H9 (cell line): ENCODE measurements at regions not wholly inside any gene's neighbourhood (a gene's known extent, or its start where the extent isn't known, plus 50 kb on each side); places are given as distances from the start of the nearest gene placed in this dataset.

Experiments used
- DNase-seq: peaks from one replicate; pipeline ENCODE4 v3.0.0-alpha.2; 2017
- H2AFZ ChIP-seq: one replicate; pipeline ENCODE4 v1.6.1; 2013; ENCODE audit warnings: mild to moderate bottlenecking, low read length, control low read depth, moderate library complexity
- H2AK5ac ChIP-seq: 2 replicates; pipeline ENCODE4 v1.6.1; 2013; ENCODE audit warnings: low read length, control low read depth, mixed read lengths; ENCODE audit not compliant: insufficient read length
- H2BK120ac ChIP-seq: one replicate; pipeline ENCODE4 v1.6.1; 2013; ENCODE audit warnings: low read depth, mild to moderate bottlenecking, low read length, control low read depth, inconsistent platforms; ENCODE audit not compliant: poor library complexity, severe bottlenecking
- H2BK12ac ChIP-seq: 2 replicates; pipeline ENCODE4 v1.6.1; 2013; ENCODE audit warnings: low read length, control low read depth, mixed read lengths, low read depth; ENCODE audit not compliant: insufficient read length
- H2BK15ac ChIP-seq: 2 replicates; pipeline ENCODE4 v1.6.1; 2013; ENCODE audit warnings: low read depth, low read length, control low read depth
- H2BK20ac ChIP-seq: one replicate; pipeline ENCODE4 v1.6.1; 2013; ENCODE audit warnings: low read depth, mild to moderate bottlenecking, low read length, control low read depth, inconsistent platforms; ENCODE audit not compliant: poor library complexity, severe bottlenecking
- H2BK5ac ChIP-seq: 2 replicates; pipeline ENCODE4 v1.6.1; 2013; ENCODE audit warnings: low read length, control low read depth, mixed read lengths; ENCODE audit not compliant: insufficient read length
- H3K14ac ChIP-seq: 2 replicates; pipeline ENCODE4 v1.6.1; 2013; ENCODE audit warnings: low read length, control low read depth; ENCODE audit not compliant: insufficient read depth
- H3K18ac ChIP-seq: 2 replicates; pipeline ENCODE4 v1.6.1; 2013; ENCODE audit warnings: low read depth, mild to moderate bottlenecking, mixed read lengths, low read length, control low read depth; ENCODE audit not compliant: insufficient read length
- H3K23ac ChIP-seq: 2 replicates; pipeline ENCODE4 v1.6.1; 2013; ENCODE audit warnings: low read length, control low read depth, mixed read lengths, low read depth; ENCODE audit not compliant: insufficient read length
- H3K23me2 ChIP-seq: 2 replicates; pipeline ENCODE4 v1.6.1; 2013; ENCODE audit warnings: low read depth, mild to moderate bottlenecking, mixed read lengths, low read length, control low read depth; ENCODE audit not compliant: insufficient read length, poor library complexity, severe bottlenecking
- H3K27ac ChIP-seq: 2 replicates; pipeline ENCODE4 v1.5.1; 2013; ENCODE audit warnings: low read length, control low read depth, mixed read lengths, low read depth; ENCODE audit not compliant: insufficient read length
- H3K27me3 ChIP-seq: 2 replicates; pipeline ENCODE4 v1.6.1; 2013; ENCODE audit warnings: low read length, control low read depth, inconsistent platforms; ENCODE audit not compliant: insufficient read depth
- H3K4ac ChIP-seq: 2 replicates; pipeline ENCODE4 v1.6.1; 2013; ENCODE audit warnings: low read depth, mild to moderate bottlenecking, control low read depth, inconsistent platforms, low read length, moderate library complexity
- H3K4me1 ChIP-seq: 2 replicates; pipeline ENCODE4 v1.6.1; 2013; ENCODE audit warnings: low read length, control low read depth, inconsistent platforms; ENCODE audit not compliant: insufficient read depth
- H3K4me2 ChIP-seq: 2 replicates; pipeline ENCODE4 v1.6.1; 2013; ENCODE audit warnings: low read length, control low read depth, mixed read lengths; ENCODE audit not compliant: insufficient read length, insufficient read depth
- H3K56ac ChIP-seq: 2 replicates; pipeline ENCODE4 v1.6.1; 2013; ENCODE audit warnings: low read depth, mild to moderate bottlenecking, mixed read lengths, low read length, control low read depth; ENCODE audit not compliant: insufficient read length
- H3K79me1 ChIP-seq: 2 replicates; pipeline ENCODE4 v1.6.1; 2013; ENCODE audit warnings: low read depth, mild to moderate bottlenecking, moderate library complexity, low read length, control low read depth, inconsistent platforms; ENCODE audit not compliant: insufficient read depth, poor library complexity, severe bottlenecking
- H3K79me2 ChIP-seq: 2 replicates; pipeline ENCODE4 v1.6.1; 2013; ENCODE audit warnings: low read length, control low read depth, inconsistent platforms; ENCODE audit not compliant: insufficient read depth
- H3K9ac ChIP-seq: 2 replicates; pipeline ENCODE4 v1.6.1; 2013; ENCODE audit warnings: low read length, control low read depth, mixed read lengths; ENCODE audit not compliant: insufficient read length; ENCODE audit errors: extremely low read depth
- H3K9me3 ChIP-seq: one replicate; pipeline ENCODE4 v1.6.1; 2013; ENCODE audit warnings: low read depth, low read length, inconsistent platforms; ENCODE audit not compliant: control insufficient read depth
- H3T11ph ChIP-seq: one replicate; pipeline ENCODE4 v1.6.1; 2013; ENCODE audit warnings: mild to moderate bottlenecking, low read length, control low read depth, inconsistent platforms
- H4K20me1 ChIP-seq: one replicate; pipeline ENCODE4 v1.6.1; 2013; ENCODE audit not compliant: control insufficient read depth, insufficient read length, insufficient read depth
- H4K5ac ChIP-seq: 2 replicates; pipeline ENCODE4 v1.6.1; 2013; ENCODE audit warnings: low read depth, mild to moderate bottlenecking, mixed read lengths, low read length, control low read depth; ENCODE audit not compliant: insufficient read length
- H4K8ac ChIP-seq: replicated peaks from 2 replicates; pipeline ENCODE4 v1.6.1; 2013; ENCODE audit warnings: low read length, control low read depth, mixed read lengths, low read depth; ENCODE audit not compliant: insufficient read length
- H4K91ac ChIP-seq: 2 replicates; pipeline ENCODE4 v1.6.1; 2013; ENCODE audit warnings: low read depth, mild to moderate bottlenecking, moderate library complexity, mixed read lengths, low read length, control low read depth; ENCODE audit not compliant: insufficient read length
- H3K27ac Mint-ChIP-seq, 3 experiments: 2 replicates in 2 of 3; 3 replicates in 1 of 3; pipeline ENCODE4 v1.8.0; 2020 to 2021; ENCODE audit warnings: mixed read lengths in 3 of 3, mild to moderate bottlenecking in 1 of 3, moderate library complexity in 1 of 3
- H3K27me3 Mint-ChIP-seq: 2 replicates; pipeline ENCODE4 v1.8.0; 2021; ENCODE audit warnings: low read depth, mild to moderate bottlenecking, moderate library complexity, mixed read lengths
- H3K36me3 Mint-ChIP-seq, 3 experiments: 2 replicates in 2 of 3; 3 replicates in 1 of 3; pipeline ENCODE4 v1.8.0; 2020 to 2021; ENCODE audit warnings: low read depth in 3 of 3, mixed read lengths in 3 of 3; ENCODE audit not compliant: insufficient read depth in 1 of 3
- H3K4me1 Mint-ChIP-seq, 2 experiments: 2 replicates each; pipeline ENCODE4 v1.8.0; 2020; ENCODE audit warnings: mixed read lengths in 2 of 2
- H3K4me3 Mint-ChIP-seq, 2 experiments: 2 replicates in 1 of 2; 3 replicates in 1 of 2; pipeline ENCODE4 v1.8.0; 2020 to 2021; ENCODE audit warnings: mild to moderate bottlenecking in 2 of 2, mixed read lengths in 2 of 2, moderate library complexity in 1 of 2
- H3K9me3 Mint-ChIP-seq, 2 experiments: 2 replicates in 1 of 2; 3 replicates in 1 of 2; pipeline ENCODE4 v1.8.0; 2020; ENCODE audit warnings: mild to moderate bottlenecking in 2 of 2, mixed read lengths in 2 of 2, moderate library complexity in 1 of 2
- CTCF ChIP-seq: fragments of 200-600 bp; sonication (generic); conservative IDR thresholded peaks from 3 replicates; pipeline ENCODE4 v1.8.0; 2021; ENCODE audit warnings: antibody characterized with exemption, mild to moderate bottlenecking
- WGBS: extraction: QIAGEN DNeasy Blood & Tissue Kit; methylation state at CpG from one replicate; pipeline ENCODE4 v1.1.7; 2013; ENCODE audit warnings: missing lambda C conversion rate, low lambda C conversion rate, mixed read lengths; ENCODE audit not compliant: insufficient read length; ENCODE audit errors: extremely low coverage; 5-methylcytosine and 5-hydroxymethylcytosine counted together

DNA sequence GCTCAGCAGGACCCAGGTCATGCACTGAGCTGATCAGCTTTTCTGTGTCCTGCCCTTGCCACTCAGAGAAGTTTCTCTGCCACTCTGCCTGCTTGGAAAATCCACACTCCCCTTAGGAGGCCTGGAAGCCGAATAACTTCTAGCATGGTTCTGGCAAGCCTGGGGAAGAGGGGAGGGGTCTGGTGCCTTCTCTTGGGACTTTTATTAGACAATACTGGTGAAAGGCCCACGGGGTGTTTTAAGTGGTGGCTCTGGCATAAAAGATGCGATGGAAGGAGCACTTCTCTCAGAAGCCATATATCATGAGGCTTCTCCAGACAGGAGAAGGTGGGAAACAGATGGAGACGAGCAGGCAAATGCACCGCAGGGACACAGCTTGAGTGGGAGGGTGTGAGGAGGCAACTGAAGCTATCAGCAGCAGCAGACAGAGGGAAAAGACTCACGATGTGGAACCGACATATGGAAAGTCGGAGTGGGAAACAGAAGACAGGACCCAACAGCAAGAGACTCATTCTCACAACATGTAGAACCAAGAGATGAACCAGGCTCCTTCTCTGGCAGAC is 141.8 kb upstream of the CTNNA2 start:
- Mint-ChIP-seq H3K36me3 (no peaks in the 10 kb centered on the region), H3K27me3 (peaks cover 10% of the 10 kb centered on the region), H3K9me3 (no peaks in the 10 kb centered on the region), H3K27ac (no peak overlapping the region), H3K4me1 (peaks cover 47 to 50% of the 10 kb centered on the region in 2 experiments), H3K4me3 (no peak overlapping the region)
- H2BK120ac ChIP-seq, result no peak overlapping the region
- no CpG with 5 or more reads among the region's 8 CpGs for whole genome bisulfite sequencing
- H3K9me3 ChIP-seq, result no peaks in the 10 kb centered on the region
- H2BK5ac ChIP-seq, result no peak overlapping the region
- no peaks in the 10 kb centered on the region for H3K23me2 ChIP-seq
- H2BK12ac ChIP-seq, result no peak overlapping the region
- no peak overlapping the region for H3K4me2 ChIP-seq
- no peaks in the 10 kb centered on the region for H4K20me1 ChIP-seq
- H4K91ac ChIP-seq, result no peak overlapping the region
- H3K79me2 ChIP-seq, result no peaks in the 10 kb centered on the region
- no peak overlapping the region for H3K27ac ChIP-seq
- H3K14ac ChIP-seq, result no peak overlapping the region
- H3K18ac ChIP-seq, result no peak overlapping the region
- peaks cover 6% of the 10 kb centered on the region; the same call in 1 of the 2 replicates for H3K4me1 ChIP-seq
- no peak overlapping the region for H4K5ac ChIP-seq
- H3K27me3 ChIP-seq, result no peaks in the 10 kb centered on the region; the same call in 1 of the 2 replicates
- no peaks in the 10 kb centered on the region for H3K79me1 ChIP-seq
- H4K8ac ChIP-seq, result no peak overlapping the region
- no peak overlapping the region for H3K4ac ChIP-seq
- no peak overlapping the region for H3T11ph ChIP-seq
- no peak overlapping the region for H2BK20ac ChIP-seq
- no peak for DNase-seq
- H2AK5ac ChIP-seq, result no peak overlapping the region
- no peak overlapping the region for H3K9ac ChIP-seq
- H3K56ac ChIP-seq, result no peak overlapping the region
- H2AFZ ChIP-seq, result no peak overlapping the region
- H2BK15ac ChIP-seq, result no peak overlapping the region
- H3K23ac ChIP-seq, result no peak overlapping the region
- no peak for TF ChIP-seq CTCF
